ENCODE measurements at regions not wholly inside any gene's neighbourhood (a gene's known extent, or its start where the extent isn't known, plus 50 kb on each side); places are given as distances from the start of the nearest gene placed in this dataset.
A peak's percentile ranks its signal among the peaks of the same experiment; 100 is the strongest.

DNA sequence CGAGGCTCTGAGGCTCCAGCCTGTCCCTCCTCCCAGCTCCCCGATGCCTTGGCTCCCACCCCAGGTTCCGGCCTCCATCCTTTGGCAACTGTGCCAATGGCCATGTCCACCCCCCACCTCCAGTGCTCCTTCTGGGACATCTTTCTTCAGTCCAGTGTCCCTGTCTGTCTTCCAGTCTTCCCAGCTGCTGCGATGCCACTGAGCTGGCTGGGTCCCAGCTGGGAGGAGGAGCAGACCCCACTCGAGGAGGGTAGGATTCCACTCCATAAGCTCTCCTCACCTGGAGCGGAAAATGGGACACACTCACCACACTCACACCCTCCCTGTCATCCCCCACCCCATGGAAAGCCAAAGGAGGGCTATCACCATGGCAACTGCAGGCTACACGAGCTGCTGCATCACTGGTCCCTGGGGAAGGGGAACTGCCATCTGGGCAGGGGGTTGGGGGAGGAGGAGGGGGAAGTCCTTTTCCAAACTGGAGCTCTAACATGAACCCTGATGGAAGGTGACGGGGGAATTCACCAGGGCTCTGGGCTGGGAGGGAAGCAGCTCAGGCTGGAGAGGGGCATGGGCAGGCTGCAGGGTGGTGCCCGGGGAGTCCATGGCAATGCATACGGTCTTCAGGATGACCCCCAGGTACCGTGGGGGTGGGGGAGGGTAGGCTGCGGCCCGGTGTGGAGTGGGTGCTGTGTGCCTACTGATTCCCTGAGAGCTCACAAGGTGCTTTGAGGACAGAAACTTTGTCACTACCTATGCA, 94.3 kb downstream of the LRRC74A start:
- H3K9ac ChIP-seq (ENCODE audit: low read length): no peak overlapping the region
- peak overlapping the region; percentile 79 for H3K4me2 ChIP-seq (ENCODE audit: low read length)
- no TSS peak for BruUV-seq (replicated peaks)
- H2AFZ ChIP-seq (ENCODE audit: low read depth, low read length, poor library complexity, severe bottlenecking): no peak overlapping the region
- no peaks in the 10 kb centered on the region for H3K79me2 ChIP-seq (ENCODE audit: insufficient read depth, low read length)
- H3K36me3 ChIP-seq (ENCODE audit: control insufficient read depth in 1 of 2, insufficient read depth in 2 of 2, low read length in 2 of 2): no peaks in the 10 kb centered on the region
- H3K27ac ChIP-seq (ENCODE audit: low read depth, low read length): peak overlapping the region; percentile 99
- no peaks in the 10 kb centered on the region for H3K27me3 ChIP-seq (ENCODE audit: insufficient read depth, low read length)
- H3K4me3 ChIP-seq (replicated peaks in 1 of 2; ENCODE audit: low read depth in 1 of 2, low read length in 2 of 2): no peak overlapping the region
- no peak for DNase-seq (ENCODE audit: low read depth, low spot score)
- ChIA-PET RAD21 (ENCODE audit: low non-redundant PET in 1 of 2, low total read pairs in 2 of 2, uncharacterized antibody in 2 of 2, unreplicated experiment in 2 of 2) (interaction anchor here in 1 of 2 experiments (0.6 to 1.9 kb wide), 2 partner anchors 41 to 46 kb away, joined by 4 to 5 read pairs; no protein-coding TSS in a partner anchor), POLR2A (interaction anchor here (1.2 to 3.5 kb wide), 3 partner anchors 33 to 150 kb away, joined by 3 to 20 read pairs (median 3); no protein-coding TSS in a partner anchor), CTCF (interaction anchor here (1.2 to 2.4 kb wide), 2 partner anchors 27 to 32 kb away, joined by 3 to 10 read pairs; no protein-coding TSS in a partner anchor)
- intact Hi-C loops (cut with micrococcal nuclease): no loop called here
- no peak for ATAC-seq
- peaks cover 51 to 67% of the 10 kb centered on the region in 2 experiments for H3K4me1 ChIP-seq (ENCODE audit: control insufficient read depth in 1 of 2, insufficient read depth in 2 of 2, low read length in 2 of 2)
- no peaks in the 10 kb centered on the region for H3K9me2 ChIP-seq (ENCODE audit: insufficient read depth)
- H3K9me3 ChIP-seq (ENCODE audit: control insufficient read depth in 1 of 2, insufficient read depth in 1 of 2, low read depth in 1 of 2, low read length in 2 of 2): no peaks in the 10 kb centered on the region
- H4K20me1 ChIP-seq (ENCODE audit: insufficient read depth): no peaks in the 10 kb centered on the region
- TF ChIP-seq ELF1 (IDR thresholded peaks at IDR 0.05; ENCODE audit: borderline replicate concordance, low read depth): no peak
- no peak for TF ChIP-seq EZH2 (IDR thresholded peaks at IDR 0.05)
- TF ChIP-seq TCF7L2 (IDR thresholded peaks at IDR 0.05; ENCODE audit: borderline replicate concordance, extremely low read depth, insufficient read depth, insufficient read length): no peak
- no peak for TF ChIP-seq EZH2phosphoT487 (IDR thresholded peaks at IDR 0.05; ENCODE audit: borderline replicate concordance)
- no peak for TF ChIP-seq CEBPB (IDR thresholded peaks at IDR 0.05; ENCODE audit: low read depth)
- TF ChIP-seq ZFX (IDR thresholded peaks at IDR 0.05): no peak
- TF ChIP-seq EGR1 (IDR thresholded peaks at IDR 0.05; ENCODE audit: low read depth): no peak
- TF ChIP-seq ZNF274 (IDR thresholded peaks at IDR 0.05; ENCODE audit: low read depth, low read length): no peak
- no peak for TF ChIP-seq SRF (IDR thresholded peaks at IDR 0.05; ENCODE audit: low read depth)
- TF ChIP-seq ZBTB33 (IDR thresholded peaks at IDR 0.05; ENCODE audit: extremely low read depth, insufficient replicate concordance, low read length): no peak
- no peak for TF ChIP-seq RAD21 (IDR thresholded peaks at IDR 0.05; ENCODE audit: low read depth)
- TF ChIP-seq, protein P1, sequence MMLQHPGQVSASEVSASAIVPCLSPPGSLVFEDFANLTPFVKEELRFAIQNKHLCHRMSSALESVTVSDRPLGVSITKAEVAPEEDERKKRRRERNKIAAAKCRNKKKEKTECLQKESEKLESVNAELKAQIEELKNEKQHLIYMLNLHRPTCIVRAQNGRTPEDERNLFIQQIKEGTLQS (IDR thresholded peaks at IDR 0.05): no peak
- no peak for TF ChIP-seq SIN3A (IDR thresholded peaks at IDR 0.05; ENCODE audit: low read depth)
- no peak for TF ChIP-seq POLR2A (IDR thresholded peaks at IDR 0.05; ENCODE audit: borderline replicate concordance, extremely low read depth, insufficient read depth, insufficient read length)
- TF ChIP-seq, protein P2, sequence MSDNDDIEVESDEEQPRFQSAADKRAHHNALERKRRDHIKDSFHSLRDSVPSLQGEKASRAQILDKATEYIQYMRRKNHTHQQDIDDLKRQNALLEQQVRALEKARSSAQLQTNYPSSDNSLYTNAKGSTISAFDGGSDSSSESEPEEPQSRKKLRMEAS (IDR thresholded peaks at IDR 0.05): no peak
- TF ChIP-seq CTCF (IDR thresholded peaks at IDR 0.05 in 2 of 3, conservative IDR thresholded peaks at IDR 0.05 in 1 of 3; ENCODE audit: borderline replicate concordance in 1 of 3, insufficient read depth in 1 of 3, low read depth in 2 of 3, low read length in 2 of 3): no peak
